Left lung (tissue), 4 donors: ENCODE measurements at regions not wholly inside any gene's neighbourhood (a gene's known extent, or its start where the extent isn't known, plus 50 kb on each side); places are given as distances from the start of the nearest gene placed in this dataset.
"Not testable (repeated sequence)": the region's sequence is repeated elsewhere in the genome, so short reads cannot be mapped to it uniquely, and the experiment has no call there.

Source experiments
- ATAC-seq: fragments of 200-7000 bp; cut with Tn5 transposase; one replicate; pipeline ENCODE4 v1.9.1; 2020; ENCODE audit warnings: moderate library complexity
- DNase-seq, 4 donors: peaks; one replicate each; pipeline ENCODE4 v3.0.0-alpha.2; 2013 to 2020
- H3K27ac ChIP-seq, 2 donors: fragments of 200-600 bp; sonication (generic) in 1 of 2; one replicate each; pipeline versions ENCODE4 v1.5.0 to v1.8.0; 2020 to 2021
- H3K27me3 ChIP-seq, 2 donors: fragments of 200-600 bp; sonication (generic) in 1 of 2; one replicate each; pipeline versions ENCODE4 v1.5.0 to v1.8.0; 2020 to 2021
- H3K36me3 ChIP-seq, 2 donors: fragments of 200-600 bp; sonication (generic) in 1 of 2; one replicate each; pipeline versions ENCODE4 v1.5.0 to v1.8.0; 2020 to 2021
- H3K4me1 ChIP-seq, 2 donors: fragments of 200-600 bp; one replicate each; pipeline ENCODE4 v1.8.0; 2021
- H3K4me3 ChIP-seq, 2 donors: fragments of 200-600 bp; sonication (generic) in 1 of 2; one replicate each; pipeline versions ENCODE4 v1.5.0 to v1.8.0; 2020 to 2021; ENCODE audit warnings: mild to moderate bottlenecking in 1 of 2
- H3K9me3 ChIP-seq, 2 donors: fragments of 200-600 bp; sonication (generic) in 1 of 2; one replicate each; pipeline versions ENCODE4 v1.5.0 to v1.8.0; 2020 to 2021
- intact Hi-C, 2 donors: fragments of 100-400 bp; cut with DNase I; formaldehyde crosslinking; loops; one replicate each; pipeline versions ENCODE4 v1.11.2 to v1.14.2; 2022
- TF ChIP-seq, protein P1 (sequence below), 2 donors: fragments of 200-600 bp; sonication (generic) in 1 of 2; IDR thresholded peaks; one replicate each; pipeline versions ENCODE4 v1.5.0 to v1.8.0; 2021; ENCODE audit warnings: antibody characterized with exemption in 2 of 2
- donor health status: DM: no; HTN: yes; CAD: no.
- donor health status: DM: no; HTN: no; CAD: no.

DNA sequence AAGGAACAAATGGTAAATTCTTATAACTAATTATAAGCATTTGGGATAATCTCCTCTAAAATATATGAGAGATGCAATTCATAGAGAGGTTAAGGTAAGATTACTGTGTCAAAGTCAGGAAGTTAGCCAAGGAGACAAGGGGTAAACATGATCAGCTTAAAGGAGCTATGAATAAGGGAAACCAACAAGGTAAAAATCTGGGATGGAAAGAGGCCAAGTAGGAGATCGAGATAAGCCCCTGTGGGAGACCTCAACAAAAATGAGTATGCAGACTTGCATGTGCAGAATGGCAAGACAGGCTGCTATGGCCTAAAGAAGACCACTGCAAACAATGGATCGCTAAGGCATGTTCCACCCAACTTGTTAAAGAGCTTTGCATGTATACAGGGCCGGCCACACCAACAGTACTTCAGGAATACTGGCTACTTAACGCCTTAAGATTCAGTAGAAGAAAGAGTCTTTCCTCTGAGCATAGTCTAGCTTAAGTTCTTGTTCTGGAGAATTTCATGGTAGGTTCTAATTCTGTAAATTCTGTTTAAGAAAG is 738.6 kb downstream of the GALC start:
- Histone ChIP-seq H3K36me3 (no peaks in the 10 kb centered on the region), H3K27me3 (no peaks in the 10 kb centered on the region), H3K4me3 (no peak overlapping the region), H3K27ac (no peak overlapping the region), H3K4me1 (no peaks in the 10 kb centered on the region), H3K9me3 (peaks cover 0 to 15% of the 10 kb centered on the region in 2 donors)
- intact Hi-C loops, result no loop called here
- TF ChIP-seq, protein P1, sequence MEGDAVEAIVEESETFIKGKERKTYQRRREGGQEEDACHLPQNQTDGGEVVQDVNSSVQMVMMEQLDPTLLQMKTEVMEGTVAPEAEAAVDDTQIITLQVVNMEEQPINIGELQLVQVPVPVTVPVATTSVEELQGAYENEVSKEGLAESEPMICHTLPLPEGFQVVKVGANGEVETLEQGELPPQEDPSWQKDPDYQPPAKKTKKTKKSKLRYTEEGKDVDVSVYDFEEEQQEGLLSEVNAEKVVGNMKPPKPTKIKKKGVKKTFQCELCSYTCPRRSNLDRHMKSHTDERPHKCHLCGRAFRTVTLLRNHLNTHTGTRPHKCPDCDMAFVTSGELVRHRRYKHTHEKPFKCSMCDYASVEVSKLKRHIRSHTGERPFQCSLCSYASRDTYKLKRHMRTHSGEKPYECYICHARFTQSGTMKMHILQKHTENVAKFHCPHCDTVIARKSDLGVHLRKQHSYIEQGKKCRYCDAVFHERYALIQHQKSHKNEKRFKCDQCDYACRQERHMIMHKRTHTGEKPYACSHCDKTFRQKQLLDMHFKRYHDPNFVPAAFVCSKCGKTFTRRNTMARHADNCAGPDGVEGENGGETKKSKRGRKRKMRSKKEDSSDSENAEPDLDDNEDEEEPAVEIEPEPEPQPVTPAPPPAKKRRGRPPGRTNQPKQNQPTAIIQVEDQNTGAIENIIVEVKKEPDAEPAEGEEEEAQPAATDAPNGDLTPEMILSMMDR (IDR thresholded peaks at IDR 0.05), result no peak
- ATAC-seq (no peak), DNase-seq (no peak)

DNA sequence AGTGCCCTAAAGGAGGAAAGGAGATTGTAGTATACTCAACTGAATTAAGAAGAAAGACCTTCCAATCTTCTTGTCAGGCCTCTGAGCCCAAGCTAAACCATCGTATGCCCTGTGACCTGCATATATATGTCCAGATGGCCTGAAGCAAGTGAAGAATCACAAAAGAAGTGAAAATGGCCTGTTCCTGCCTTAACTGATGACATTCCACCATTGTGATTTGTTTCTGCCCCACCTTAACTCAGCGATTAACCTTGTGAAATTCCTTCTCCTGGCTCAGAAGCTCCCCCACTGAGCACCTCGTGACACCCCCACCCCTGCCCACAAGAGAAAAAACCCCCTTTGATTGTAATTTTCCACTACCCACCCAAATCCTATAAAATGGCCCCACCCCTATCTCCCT is 739.2 kb downstream of the GALC start:
- H3K36me3 ChIP-seq, H3K27ac ChIP-seq, intact Hi-C loops, DNase-seq, H3K27me3 ChIP-seq, ATAC-seq, H3K4me1 ChIP-seq, H3K4me3 ChIP-seq: not testable (repeated sequence)
- peaks cover 0 to 14% of the 10 kb centered on the region in 2 donors for H3K9me3 ChIP-seq

DNA sequence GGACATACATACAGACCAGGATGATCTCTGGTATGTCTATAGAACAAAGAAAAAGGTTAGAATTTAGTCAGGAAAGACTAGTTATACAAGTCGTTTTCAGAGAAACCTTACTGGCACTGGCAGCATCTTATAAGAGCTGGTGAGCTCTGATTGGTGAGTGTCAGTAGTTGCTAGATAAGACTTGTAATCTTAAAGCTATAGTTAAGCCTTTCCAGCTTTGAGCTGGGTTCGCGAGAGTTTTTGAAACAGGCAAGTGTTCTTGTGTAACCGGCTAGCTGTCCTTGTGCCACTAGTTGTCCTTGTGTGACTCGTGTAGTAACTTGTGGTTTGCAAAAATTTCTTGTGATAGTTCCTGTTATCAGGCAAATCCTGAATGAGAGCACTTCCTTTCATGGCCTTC is 740.9 kb downstream of the GALC start:
- Histone ChIP-seq H3K27me3 (no peaks in the 10 kb centered on the region), H3K36me3 (no peaks in the 10 kb centered on the region), H3K4me1 (no peaks in the 10 kb centered on the region), H3K9me3 (peaks cover 0 to 4% of the 10 kb centered on the region in 2 donors), H3K27ac (no peak overlapping the region), H3K4me3 (no peak overlapping the region)
- TF ChIP-seq, protein P1 (IDR thresholded peaks at IDR 0.05), result no peak
- DNase-seq (no peak), ATAC-seq (no peak)
- intact Hi-C loops, result no loop called here

DNA sequence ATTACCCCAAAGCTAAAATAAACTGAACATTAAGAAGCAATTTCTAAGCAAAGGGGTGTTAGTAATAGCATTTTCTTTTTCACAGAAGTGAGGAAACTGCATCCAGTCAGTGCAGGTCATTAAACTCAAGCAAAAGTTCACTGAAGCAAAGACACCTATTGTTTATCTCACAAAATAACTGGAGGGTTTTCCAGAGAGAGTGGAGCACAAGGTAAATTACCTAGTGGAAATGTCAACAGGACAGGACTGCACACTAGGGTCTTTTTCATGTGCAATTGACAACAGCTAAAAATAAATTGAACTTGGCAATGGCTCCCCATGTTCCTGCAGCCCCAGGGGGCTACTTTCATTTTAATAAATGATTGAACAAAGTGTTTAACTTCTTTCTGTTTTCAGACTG is 742.0 kb downstream of the GALC start:
- H3K27ac ChIP-seq, result no peak overlapping the region
- no peak overlapping the region for H3K4me3 ChIP-seq
- peaks cover 0 to 12% of the 10 kb centered on the region in 2 donors for H3K9me3 ChIP-seq
- DNase-seq (no peak), ATAC-seq (no peak)
- intact Hi-C loops, result no loop called here
- H3K27me3 ChIP-seq, result no peaks in the 10 kb centered on the region
- no peaks in the 10 kb centered on the region for H3K4me1 ChIP-seq
- H3K36me3 ChIP-seq, result no peaks in the 10 kb centered on the region
- TF ChIP-seq, protein P1 (IDR thresholded peaks at IDR 0.05), result no peak

DNA sequence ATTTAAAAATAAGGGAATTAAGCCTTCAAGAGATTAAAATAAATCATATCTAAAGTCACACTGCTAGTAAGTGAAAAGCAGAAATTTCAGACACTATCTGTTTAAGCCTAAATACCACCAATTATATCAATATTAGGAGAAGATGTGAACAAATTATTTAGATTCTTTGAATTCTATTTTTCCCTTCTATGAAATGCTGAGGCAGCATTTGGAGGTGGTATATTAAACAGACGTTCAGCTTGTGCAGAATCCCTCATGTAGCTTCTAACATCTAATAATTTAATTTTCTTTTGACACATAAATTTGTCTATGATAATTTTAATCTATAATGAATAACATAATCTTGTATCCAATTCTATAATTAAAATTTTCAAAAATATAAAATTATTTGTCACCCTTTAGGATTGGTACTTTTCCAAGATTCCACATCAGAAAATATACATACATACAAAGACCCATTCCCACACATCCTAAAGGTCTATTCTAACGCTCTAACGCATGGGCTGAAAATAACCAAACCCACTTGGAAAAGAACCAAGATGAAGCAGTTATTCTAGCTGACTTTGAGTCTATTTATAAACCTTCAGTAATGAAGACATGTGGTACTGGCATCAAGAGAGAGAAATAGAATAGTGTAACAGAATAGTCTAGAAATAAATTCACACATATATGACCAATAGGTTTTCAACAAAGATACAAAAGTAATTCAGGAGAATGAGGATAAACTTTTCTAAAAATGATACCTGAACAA is 751.8 kb downstream of the GALC start:
- ATAC-seq (no peak), DNase-seq (no peak)
- intact Hi-C loops, result no loop called here
- Histone ChIP-seq H3K4me3 (no peak overlapping the region), H3K4me1 (no peaks in the 10 kb centered on the region), H3K9me3 (no peaks in the 10 kb centered on the region), H3K36me3 (no peaks in the 10 kb centered on the region), H3K27ac (no peak overlapping the region), H3K27me3 (no peaks in the 10 kb centered on the region)
- TF ChIP-seq, protein P1 (IDR thresholded peaks at IDR 0.05), result no peak

DNA sequence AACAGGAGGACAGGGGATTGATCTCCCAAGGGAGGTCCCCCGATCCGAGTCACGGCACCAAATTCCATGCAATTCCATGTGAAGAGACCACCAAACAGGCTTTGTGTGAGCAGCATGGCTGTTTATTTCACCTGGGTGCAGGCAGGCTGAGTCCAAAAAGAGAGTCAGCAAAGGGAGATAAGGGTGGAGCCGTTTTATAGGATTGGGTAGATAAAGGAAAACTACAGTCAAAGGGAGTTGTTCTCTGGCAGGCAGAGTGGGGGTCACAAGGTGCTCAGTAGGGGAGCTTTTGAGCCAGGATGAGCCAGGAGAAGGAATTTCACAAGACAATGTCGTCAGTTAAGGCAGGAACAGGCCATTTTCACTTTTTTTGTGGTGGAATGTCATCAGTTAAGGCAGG is 752.7 kb downstream of the GALC start:
- ATAC-seq, H3K27me3 ChIP-seq, H3K4me3 ChIP-seq, H3K27ac ChIP-seq, intact Hi-C loops, H3K36me3 ChIP-seq, DNase-seq, H3K9me3 ChIP-seq, H3K4me1 ChIP-seq: not testable (repeated sequence)
